ENCODE measurements at regions not wholly inside any gene's neighbourhood (a gene's known extent, or its start where the extent isn't known, plus 50 kb on each side); places are given as distances from the start of the nearest gene placed in this dataset.
"Not testable (repeated sequence)": the region's sequence is repeated elsewhere in the genome, so short reads cannot be mapped to it uniquely, and the experiment has no call there.

- no peak for DNase-seq
Observed at GRCh38 chr7:42560866-42561265, 323.9 kb upstream of the GLI3 start.

DNA sequence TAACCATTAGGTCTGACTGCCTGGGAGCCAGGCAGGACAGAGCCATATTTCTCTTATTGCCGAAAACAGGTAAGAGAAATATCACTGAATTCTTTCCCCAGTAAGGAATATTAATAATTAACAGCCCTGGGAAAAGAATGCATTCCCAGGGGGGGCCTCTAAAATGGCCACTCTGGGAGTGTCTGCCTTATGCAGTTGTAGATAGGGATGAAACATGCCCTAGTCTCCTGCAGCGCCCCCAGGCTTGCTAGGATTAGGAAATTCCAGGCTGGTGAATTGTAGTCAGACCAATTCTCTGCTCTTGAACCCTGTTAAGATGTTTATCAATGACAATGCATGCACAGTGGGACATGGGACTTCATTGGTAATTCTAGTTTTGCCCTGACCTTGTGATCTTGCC, 317.9 kb upstream of the GLI3 start:
- DNase-seq, result not testable (repeated sequence)

DNA sequence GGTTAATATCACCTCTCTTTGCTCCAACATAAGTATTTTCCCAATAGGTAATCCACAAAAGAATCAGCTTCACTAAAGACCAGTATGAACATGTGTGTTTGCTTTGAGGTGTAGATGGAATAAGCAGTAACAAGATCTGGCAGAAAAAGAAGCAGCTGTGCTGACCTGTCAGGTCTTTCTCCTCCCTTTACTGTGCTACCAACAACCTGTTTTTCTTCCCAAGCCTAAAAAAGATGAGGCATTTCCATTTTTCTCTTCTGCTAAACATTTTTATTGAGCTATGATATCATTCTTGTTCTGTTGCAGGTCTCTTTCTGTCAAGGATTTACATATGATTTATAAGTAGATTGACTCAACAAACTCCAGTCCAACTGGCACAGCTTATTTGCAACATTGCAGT, 315.2 kb upstream of the GLI3 start:
- DNase-seq, result no peak

DNA sequence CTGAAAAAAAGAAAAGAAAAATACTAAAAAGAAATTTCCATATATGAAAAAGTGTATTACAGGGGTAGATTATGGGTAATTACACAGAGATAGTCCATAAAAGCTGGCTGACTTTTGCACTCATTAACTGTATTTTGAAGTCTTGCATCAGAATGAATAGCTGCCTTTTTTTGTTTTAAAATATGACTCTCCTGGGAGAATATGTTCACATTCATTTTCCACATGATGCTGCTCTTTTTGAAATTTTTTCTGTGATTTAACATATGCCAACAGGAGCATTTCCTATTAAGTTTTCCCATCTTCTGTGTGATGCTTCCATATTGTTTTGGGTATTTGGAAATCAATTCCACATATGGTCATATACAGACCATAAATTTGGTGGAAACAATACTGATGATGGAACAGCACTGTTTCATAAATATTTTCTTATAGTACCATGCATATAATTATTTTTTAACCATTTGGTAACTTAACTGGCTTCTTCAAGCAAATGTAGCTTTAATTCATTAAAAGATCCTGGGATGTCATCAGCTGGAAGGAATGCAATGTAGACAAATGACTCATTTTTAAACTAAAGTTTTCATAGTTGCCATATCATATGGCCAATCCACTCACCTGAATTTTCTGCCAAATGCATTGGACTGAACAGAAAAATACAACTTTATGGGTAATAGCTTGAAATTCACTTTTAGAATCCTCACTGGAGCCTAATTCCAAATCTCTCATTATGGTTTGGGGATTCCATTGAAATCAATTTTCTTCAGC, 313.9 kb upstream of the GLI3 start:
- DNase-seq, result no peak

GRCh38 chr7:42549866-42550485, 313.0 kb upstream of the GLI3 start:
- no peak for DNase-seq

GRCh38 chr7:42548816-42549611, 312.0 kb upstream of the GLI3 start:
- DNase-seq, result no peak

DNA sequence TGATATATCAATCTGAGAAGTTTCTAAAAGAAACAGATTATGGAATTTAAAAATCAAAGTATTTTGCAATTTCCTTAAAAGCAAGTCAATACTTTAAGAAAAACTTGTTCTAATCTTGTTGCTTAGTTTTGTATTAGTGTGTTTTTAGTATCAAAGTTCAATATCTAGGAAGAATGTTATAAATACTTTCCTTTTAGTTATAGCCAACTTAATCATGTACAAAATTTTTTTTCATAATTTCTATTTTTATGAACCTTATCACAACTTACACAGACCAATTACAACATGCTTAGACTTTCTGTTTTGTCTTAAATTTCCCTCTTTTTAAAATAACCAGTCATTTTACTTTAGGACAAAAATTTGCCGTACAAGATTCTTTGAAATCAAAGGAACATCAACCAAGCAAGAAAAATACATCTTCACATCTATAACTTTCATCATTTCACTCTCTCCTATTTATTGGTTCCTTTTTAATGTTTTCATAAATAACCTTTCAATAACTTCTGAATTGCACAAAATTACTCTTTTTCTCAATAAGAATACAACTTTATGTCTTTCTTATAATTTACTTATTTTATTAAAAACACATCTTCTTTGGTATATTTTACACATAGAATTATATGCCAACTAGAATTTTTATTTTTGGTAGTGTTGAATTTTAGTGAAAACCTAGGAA, 308.2 kb upstream of the GLI3 start:
- no peak for DNase-seq

GRCh38 chr7:42543953-42544352, 306.9 kb upstream of the GLI3 start:
- DNase-seq, result no peak

GRCh38 chr7:42542446-42542845, 305.4 kb upstream of the GLI3 start:
- DNase-seq, result not testable (repeated sequence)

DNA sequence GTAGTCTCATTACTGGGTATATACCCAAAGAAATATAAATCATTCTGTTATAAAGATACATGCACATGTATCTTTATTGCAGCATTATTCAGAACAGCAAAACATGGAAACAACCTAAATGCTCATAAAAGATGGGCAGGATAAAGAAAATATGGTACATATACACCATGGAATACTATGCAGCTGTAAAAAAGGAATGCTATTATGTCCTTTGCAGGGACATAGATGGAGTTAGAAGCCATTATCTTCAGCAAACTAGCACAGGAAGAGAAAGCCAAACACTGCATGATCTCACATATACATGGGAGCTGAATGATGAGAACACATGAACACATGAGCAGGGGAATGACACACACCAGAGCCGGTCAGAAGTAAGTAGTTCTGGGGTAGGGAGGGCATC, 297.4 kb upstream of the GLI3 start:
- DNase-seq, result no peak

- DNase-seq, result no peak
Observed at GRCh38 chr7:42527004-42527403, 290.0 kb upstream of the GLI3 start.

- no peak for DNase-seq
Observed at GRCh38 chr7:42522227-42522991, 285.4 kb upstream of the GLI3 start.

DNA sequence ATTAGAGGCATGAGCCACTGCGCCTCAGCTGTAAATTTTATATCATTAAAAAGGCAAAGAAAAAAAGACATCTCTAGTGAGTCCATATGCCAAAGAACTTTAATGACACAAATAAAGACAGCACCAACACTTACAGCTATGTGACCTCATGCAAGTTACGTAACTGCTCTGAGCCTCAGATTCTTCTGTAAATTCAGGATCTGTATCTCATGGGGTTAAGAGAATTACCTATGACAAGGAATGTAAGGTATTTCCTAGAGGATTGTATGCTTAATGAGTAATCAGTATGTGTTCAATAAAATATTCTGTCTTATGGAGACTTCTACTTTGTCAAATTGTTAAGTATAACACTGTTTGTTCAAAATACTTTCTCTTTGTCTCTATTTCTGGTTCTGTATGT, 274.0 kb upstream of the GLI3 start:
- no peak for DNase-seq

- no peak for DNase-seq
Observed at GRCh38 chr7:42506097-42506496, 269.1 kb upstream of the GLI3 start.

- DNase-seq, result no peak
Observed at GRCh38 chr7:42502022-42502421, 265.0 kb upstream of the GLI3 start.

DNA sequence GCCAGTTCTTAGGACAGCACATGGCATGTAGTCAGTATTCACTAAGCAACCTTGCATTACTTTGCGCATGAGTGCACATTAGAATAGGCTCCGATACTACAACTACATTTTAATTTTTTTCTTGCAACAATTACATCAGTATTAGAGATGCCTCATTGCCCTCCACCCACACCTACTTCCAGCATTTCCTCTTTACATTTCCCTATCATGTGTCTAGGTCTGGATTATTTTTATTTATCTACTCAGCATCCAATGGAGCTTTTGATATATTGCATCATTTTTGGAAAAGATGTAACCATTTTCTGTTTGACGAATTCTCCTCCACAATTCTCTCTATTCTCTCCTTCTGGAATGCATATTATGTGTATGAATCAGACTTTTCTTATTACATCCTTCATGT, 258.2 kb upstream of the GLI3 start:
- no peak for DNase-seq

DNA sequence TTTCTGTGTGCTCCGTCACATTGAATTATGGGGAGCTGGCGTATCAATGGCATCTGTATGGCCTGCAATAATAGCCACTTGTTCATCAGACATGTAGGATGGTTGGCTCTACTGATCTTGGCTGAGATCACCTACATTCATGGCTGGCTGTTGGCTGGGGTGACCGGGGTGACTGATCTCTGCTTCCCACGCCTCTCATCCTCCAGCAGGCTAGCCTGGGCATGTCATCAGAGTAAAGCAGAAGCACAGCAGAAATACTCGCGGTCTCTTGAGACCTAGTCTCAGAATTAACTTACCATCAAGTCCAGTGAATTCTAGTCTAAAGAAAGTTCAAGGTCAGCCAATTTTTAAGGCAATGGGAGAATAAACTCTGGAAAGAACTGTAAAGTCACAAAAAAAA, 257.7 kb upstream of the GLI3 start:
- DNase-seq, result no peak

GRCh38 chr7:42494199-42494710, 257.2 kb upstream of the GLI3 start:
- DNase-seq, result no peak

DNA sequence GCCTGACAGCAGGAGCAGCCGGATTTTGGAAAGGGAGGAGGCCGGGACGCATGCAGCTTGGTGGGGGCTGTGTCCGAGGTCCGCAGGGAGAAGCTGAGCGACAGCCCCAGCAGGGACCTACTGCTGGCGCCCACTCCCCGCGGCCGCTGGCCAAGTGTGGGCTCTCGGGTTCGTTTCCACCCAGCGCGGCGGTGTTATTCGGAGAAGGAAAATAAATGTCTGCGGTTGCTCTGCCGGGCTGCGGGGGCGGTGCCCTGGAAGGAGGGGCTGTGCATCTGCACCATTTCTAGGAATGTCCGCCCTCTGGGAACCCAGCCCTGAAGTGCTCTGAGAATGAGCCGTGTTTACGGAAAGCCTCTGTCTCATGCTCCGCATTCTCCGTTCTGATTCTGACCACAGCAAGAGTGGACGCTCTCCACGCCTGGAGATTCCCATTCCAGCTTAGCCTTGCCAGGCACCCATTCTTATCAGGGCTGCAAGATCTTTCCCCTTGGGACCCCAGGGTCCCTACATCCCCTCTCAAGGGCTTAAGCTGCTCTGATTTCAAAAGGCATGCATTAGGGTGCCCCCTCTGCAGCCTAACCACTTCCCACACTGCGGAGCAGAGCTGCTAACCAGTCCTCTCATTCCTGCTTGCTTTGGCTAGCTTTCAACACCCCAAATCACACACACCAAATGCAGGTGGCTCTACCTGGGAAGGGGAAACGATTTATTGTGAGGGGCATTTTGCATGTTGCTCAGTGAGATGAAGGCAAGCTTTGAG, 256.6 kb upstream of the GLI3 start:
- peak; percentile 1 for DNase-seq

DNA sequence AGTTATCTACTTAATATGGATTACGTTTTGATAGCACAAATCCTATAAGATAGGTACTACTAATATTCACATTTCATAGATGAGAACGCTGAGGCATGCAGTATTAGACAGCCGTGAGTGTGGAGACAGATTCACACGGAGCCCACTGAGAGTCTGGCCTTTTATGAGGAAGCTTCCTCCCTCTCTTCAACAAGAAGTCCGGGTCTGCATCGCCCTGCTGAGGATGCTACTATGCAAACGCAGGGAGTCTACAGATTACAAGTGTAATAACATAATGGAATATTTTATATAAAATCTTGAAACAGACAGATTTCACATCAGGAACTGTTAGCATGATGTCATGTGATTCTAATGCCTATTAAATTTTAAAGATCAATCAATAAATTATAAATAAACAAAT, 255.9 kb upstream of the GLI3 start:
- DNase-seq, result no peak

DNA sequence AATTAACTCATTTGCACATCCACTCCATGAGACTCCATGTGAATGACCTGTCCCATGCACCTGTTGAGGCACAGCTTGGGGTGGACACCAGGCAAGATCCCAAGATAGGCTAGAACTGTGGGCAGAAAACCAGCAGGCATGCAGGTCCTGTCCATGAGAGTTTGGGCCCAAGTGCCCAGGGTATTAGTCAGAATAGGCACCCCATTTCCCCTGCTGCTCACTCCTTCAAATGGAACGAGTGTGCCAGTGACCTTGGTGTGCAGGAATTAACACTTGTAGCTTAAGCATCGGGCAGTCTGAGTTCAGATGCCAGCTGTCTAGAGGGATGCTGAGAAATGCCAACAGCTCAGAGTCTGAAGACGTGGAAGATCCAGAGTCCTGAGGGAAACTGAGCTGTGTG, 254.1 kb upstream of the GLI3 start:
- DNase-seq, result no peak

GRCh38 chr7:42489299-42489698, 252.3 kb upstream of the GLI3 start:
- no peak for DNase-seq

Data from suppressor macrophage treated with lipopolysaccharide for 4 hours (primary cell).